Fibroblast of gingiva (primary cell): ENCODE measurements at regions not wholly inside any gene's neighbourhood (a gene's known extent, or its start where the extent isn't known, plus 50 kb on each side); places are given as distances from the start of the nearest gene placed in this dataset.
"Not testable (repeated sequence)": the region's sequence is repeated elsewhere in the genome, so short reads cannot be mapped to it uniquely, and the experiment has no call there.

ENCODE experiments used
- DNase-seq: peaks from one replicate; pipeline ENCODE4 v3.0.0-alpha.2; 2011; ENCODE audit warnings: low read depth

GRCh38 chr2:158866082-158866481, 71.0 kb downstream of the DAPL1 start:
- not testable (repeated sequence) for DNase-seq

- not testable (repeated sequence) for DNase-seq
Observed at GRCh38 chr2:158867531-158868191, 72.5 kb downstream of the DAPL1 start.

GRCh38 chr2:158868386-158868785, 73.3 kb downstream of the DAPL1 start:
- not testable (repeated sequence) for DNase-seq

- not testable (repeated sequence) for DNase-seq
Observed at GRCh38 chr2:158869122-158869521, 74.0 kb downstream of the DAPL1 start.

GRCh38 chr2:158869609-158870008, 74.5 kb downstream of the DAPL1 start:
- DNase-seq, result not testable (repeated sequence)

GRCh38 chr2:158878003-158878402, 82.9 kb downstream of the DAPL1 start:
- DNase-seq, result no peak

- no peak for DNase-seq
Observed at GRCh38 chr2:158879229-158879903, 84.2 kb downstream of the DAPL1 start.

- no peak for DNase-seq
Observed at GRCh38 chr2:158882297-158882696, 86.1 kb upstream of the TANC1 start.

- DNase-seq, result not testable (repeated sequence)
Observed at GRCh38 chr2:158884552-158884951, 83.9 kb upstream of the TANC1 start.

- not testable (repeated sequence) for DNase-seq
Observed at GRCh38 chr2:158885018-158885678, 83.3 kb upstream of the TANC1 start.

GRCh38 chr2:158885679-158886050, 82.8 kb upstream of the TANC1 start:
- not testable (repeated sequence) for DNase-seq

GRCh38 chr2:158889135-158889853, 79.1 kb upstream of the TANC1 start:
- no peak for DNase-seq

GRCh38 chr2:158890296-158890905, 78.0 kb upstream of the TANC1 start:
- DNase-seq, result no peak

- peak; percentile 53 for DNase-seq
Observed at GRCh38 chr2:158893026-158893425, 75.4 kb upstream of the TANC1 start.

GRCh38 chr2:158893474-158893873, 75.0 kb upstream of the TANC1 start:
- DNase-seq, result no peak

GRCh38 chr2:158894078-158894477, 74.4 kb upstream of the TANC1 start:
- no peak for DNase-seq

- DNase-seq, result no peak
Observed at GRCh38 chr2:158894572-158894971, 73.9 kb upstream of the TANC1 start.

GRCh38 chr2:158900345-158900744, 68.1 kb upstream of the TANC1 start:
- DNase-seq, result no peak

GRCh38 chr2:158902005-158902398, 66.4 kb upstream of the TANC1 start:
- no peak for DNase-seq

- no peak for DNase-seq
Observed at GRCh38 chr2:158903711-158904405, 64.6 kb upstream of the TANC1 start.

GRCh38 chr2:158904627-158905177, 63.7 kb upstream of the TANC1 start:
- DNase-seq, result no peak
